ENCODE measurements at regions not wholly inside any gene's neighbourhood (a gene's known extent, or its start where the extent isn't known, plus 50 kb on each side); places are given as distances from the start of the nearest gene placed in this dataset.

GRCh38 chr13:87058786-87059329, 612.3 kb upstream of the SLITRK5 start:
- DNase-seq, result no peak
- H3K4me1 ChIP-seq, result peaks cover 0 to 12% (median 5%) of the 10 kb centered on the region in 4 donors
- H3K36me3 ChIP-seq, result no peaks in the 10 kb centered on the region
- H3K9me3 ChIP-seq, result no peaks in the 10 kb centered on the region
- intact Hi-C loops (cut with DNase I), result no loop called here
- no peak overlapping the region for H3K4me3 ChIP-seq
- TF ChIP-seq POLR2A (IDR thresholded peaks at IDR 0.05) (no peak), POLR2AphosphoS5 (IDR thresholded peaks at IDR 0.05) (no peak), CTCF (IDR thresholded peaks at IDR 0.05) (no peak), EP300 (IDR thresholded peaks at IDR 0.05) (no peak)
- H3K27me3 ChIP-seq, result no peaks in the 10 kb centered on the region
- H3K27ac ChIP-seq, result no peak overlapping the region
- 62 to 66% methylated on average over 5 of the region's 5 CpGs for WGBS, 2 donors

DNA sequence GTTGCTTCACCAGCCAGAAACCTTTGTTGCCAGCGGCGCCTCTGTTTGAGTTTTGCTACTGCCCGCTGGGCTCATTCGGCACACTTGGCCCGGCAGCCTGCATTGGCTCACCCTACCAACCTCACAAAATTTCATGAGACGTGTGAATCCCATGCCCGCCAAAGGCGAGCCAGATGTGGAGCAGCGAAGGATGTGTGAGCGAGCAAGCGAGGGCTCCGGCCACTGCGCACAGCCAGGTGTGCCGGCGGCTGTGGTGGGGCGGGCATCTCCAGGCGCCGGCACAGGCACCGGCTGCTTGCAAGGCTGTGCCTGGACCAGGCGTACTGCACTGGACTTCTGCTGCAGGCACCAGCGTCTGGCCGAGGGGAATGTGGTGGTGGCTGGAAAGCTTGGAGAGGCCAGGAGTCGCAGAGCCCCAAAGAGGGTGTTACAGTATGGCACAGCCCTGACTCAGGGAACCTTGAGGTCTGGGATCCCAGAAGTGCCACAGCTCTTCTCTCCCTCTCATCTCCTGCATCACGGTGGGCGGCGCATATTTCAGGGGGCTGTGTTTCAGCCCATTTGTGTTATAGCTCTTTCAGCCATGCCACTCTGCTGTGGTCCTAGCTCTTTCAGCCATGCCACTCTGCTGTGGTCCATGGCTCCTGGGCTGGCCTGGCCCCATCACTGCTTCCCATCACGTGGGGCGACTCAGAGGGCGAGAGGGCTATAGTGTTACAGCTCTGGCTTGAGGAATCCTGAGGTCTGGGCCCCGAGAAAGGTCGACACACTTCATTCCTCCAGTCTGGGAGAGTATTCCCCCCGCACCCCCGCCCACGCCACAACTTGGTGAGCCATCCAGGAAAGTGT, 592.0 kb upstream of the SLITRK5 start:
- TF ChIP-seq POLR2AphosphoS5 (IDR thresholded peaks at IDR 0.05) (no peak), POLR2A (IDR thresholded peaks at IDR 0.05) (no peak), CTCF (IDR thresholded peaks at IDR 0.05) (no peak), EP300 (IDR thresholded peaks at IDR 0.05) (no peak)
- H3K9me3 ChIP-seq, result no peaks in the 10 kb centered on the region
- intact Hi-C loops (cut with DNase I), result no loop called here
- no peaks in the 10 kb centered on the region for H3K27me3 ChIP-seq
- H3K36me3 ChIP-seq, result no peaks in the 10 kb centered on the region
- H3K4me1 ChIP-seq, result no peaks in the 10 kb centered on the region
- WGBS, 2 donors, result 94 to 96% methylated on average over 34 of the region's 34 CpGs
- H3K4me3 ChIP-seq, result no peak overlapping the region
- DNase-seq, result no peak
- H3K27ac ChIP-seq, result no peak overlapping the region

DNA sequence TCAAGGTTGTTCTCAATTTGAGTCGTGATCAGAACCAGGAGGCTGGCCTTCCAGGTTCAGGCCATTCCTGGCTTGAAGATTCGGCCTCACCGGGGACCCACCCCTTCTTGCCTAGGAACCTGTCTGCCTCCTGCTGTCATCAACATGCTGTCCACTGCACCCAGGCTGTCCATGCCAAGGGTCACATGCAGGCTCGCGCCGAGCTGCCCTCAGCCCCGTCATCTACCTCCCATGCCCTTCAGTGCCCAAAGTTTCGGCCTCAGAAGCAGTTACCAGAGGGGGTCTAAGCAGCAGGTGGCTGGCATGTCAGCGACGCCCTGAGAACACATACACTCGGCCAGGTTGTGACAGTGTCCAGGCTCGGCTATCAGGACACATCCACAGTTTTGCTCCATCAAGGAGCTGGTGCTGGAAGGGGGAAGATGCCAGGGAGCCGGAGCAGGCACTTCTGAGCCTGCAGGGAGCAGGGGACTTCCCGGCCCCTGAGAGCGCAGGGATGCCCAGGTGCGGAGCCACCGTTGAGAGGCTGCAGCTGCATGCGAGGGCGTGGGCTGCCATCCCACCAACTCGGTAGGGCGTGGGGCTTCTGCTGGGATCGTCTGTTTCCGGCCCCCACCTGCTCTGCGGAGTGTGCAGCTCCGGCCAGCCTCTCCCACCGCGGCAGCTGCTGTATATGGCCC, 590.9 kb upstream of the SLITRK5 start:
- H3K4me1 ChIP-seq, result no peaks in the 10 kb centered on the region
- TF ChIP-seq POLR2A (IDR thresholded peaks at IDR 0.05) (no peak), POLR2AphosphoS5 (IDR thresholded peaks at IDR 0.05) (no peak), EP300 (IDR thresholded peaks at IDR 0.05) (no peak)
- H3K9me3 ChIP-seq, result no peaks in the 10 kb centered on the region
- no peaks in the 10 kb centered on the region for H3K27me3 ChIP-seq
- no peak overlapping the region for H3K27ac ChIP-seq
- 91 to 94% methylated on average over 27 of the region's 27 CpGs for WGBS, 2 donors
- DNase-seq, result no peak
- H3K4me3 ChIP-seq, result no peak overlapping the region
- intact Hi-C loops (cut with DNase I), result no loop called here
- no peaks in the 10 kb centered on the region for H3K36me3 ChIP-seq

DNA sequence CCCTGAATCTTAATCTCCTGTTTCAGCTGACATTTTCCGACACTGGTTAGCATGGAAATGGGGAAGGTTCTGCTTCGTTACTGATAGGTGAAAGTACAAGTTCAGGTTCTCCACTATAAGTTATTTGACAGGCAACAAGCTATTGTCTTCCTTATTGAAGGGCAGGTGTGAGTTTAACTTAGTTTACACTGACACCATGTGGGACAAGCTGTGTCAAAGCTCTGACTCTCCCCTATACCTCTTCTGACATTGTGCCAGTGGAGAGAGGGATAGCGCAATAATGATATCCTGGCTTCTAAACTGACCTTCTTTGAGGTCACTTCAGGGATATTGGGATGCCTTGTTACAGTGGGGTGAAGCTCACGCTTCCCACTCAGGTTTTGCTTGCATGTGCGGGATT, 587.0 kb upstream of the SLITRK5 start:
- Histone ChIP-seq H3K27ac (no peak overlapping the region), H3K4me3 (no peak overlapping the region), H3K36me3 (no peaks in the 10 kb centered on the region), H3K27me3 (no peaks in the 10 kb centered on the region), H3K4me1 (no peaks in the 10 kb centered on the region), H3K9me3 (no peaks in the 10 kb centered on the region)
- no peak for DNase-seq
- intact Hi-C loops (cut with DNase I), result no loop called here
- 37 to 85% methylated on average over 5 of the region's 5 CpGs for WGBS, 2 donors
- no peak for TF ChIP-seq CTCF (IDR thresholded peaks at IDR 0.05)
- TF ChIP-seq POLR2AphosphoS5 (IDR thresholded peaks at IDR 0.05), result no peak
- TF ChIP-seq POLR2A (IDR thresholded peaks at IDR 0.05), result no peak
- no peak for TF ChIP-seq EP300 (IDR thresholded peaks at IDR 0.05)

- intact Hi-C loops (cut with DNase I), result no loop called here
- no peak for DNase-seq
- TF ChIP-seq EP300 (IDR thresholded peaks at IDR 0.05) (no peak), CTCF (IDR thresholded peaks at IDR 0.05) (no peak), POLR2AphosphoS5 (IDR thresholded peaks at IDR 0.05) (no peak), POLR2A (IDR thresholded peaks at IDR 0.05) (no peak)
- Histone ChIP-seq H3K9me3 (no peaks in the 10 kb centered on the region), H3K27ac (no peak overlapping the region), H3K27me3 (no peaks in the 10 kb centered on the region), H3K4me3 (no peak overlapping the region), H3K36me3 (no peaks in the 10 kb centered on the region), H3K4me1 (no peaks in the 10 kb centered on the region)
- WGBS, 2 donors, result 73 to 85% methylated on average over 2 of the region's 2 CpGs
These were observed 583.4 kb upstream of the SLITRK5 start for GRCh38 chr13:87087741-87088140.

Measured in sigmoid colon (tissue), 6 donors.